Adrenal gland (tissue), 5 donors: ENCODE measurements at regions not wholly inside any gene's neighbourhood (a gene's known extent, or its start where the extent isn't known, plus 50 kb on each side); places are given as distances from the start of the nearest gene placed in this dataset.

Experiments
- CTCF ChIP-seq, 6 experiments: fragments of 450-650 bp in 4 of 6; fragments of 200-600 bp in 2 of 6; sonication (generic) in 1 of 6; IDR thresholded peaks; 1 replicate in 5 of 6; 2 replicates in 1 of 6; pipeline versions ENCODE4 v1.5.1 to v1.8.0; 2016 to 2021; ENCODE audit warnings: antibody characterized with exemption in 6 of 6, mild to moderate bottlenecking in 2 of 6, moderate library complexity in 1 of 6
- POLR2A ChIP-seq, 2 donors: fragments of 450-650 bp; IDR thresholded peaks; one replicate each; pipeline ENCODE4 v1.6.1; 2017; ENCODE audit warnings: antibody characterized with exemption in 2 of 2, mild to moderate bottlenecking in 2 of 2, moderate library complexity in 1 of 2
- donor health status: DM: no; HTN: no; CAD: no.

GRCh38 chr14:71212683-71213107 lies 305.4 kb downstream of the PCNX1 start:
- TF ChIP-seq CTCF (IDR thresholded peaks at IDR 0.05) (no peak), POLR2A (IDR thresholded peaks at IDR 0.05) (no peak)
